Fibroblast of pulmonary artery (primary cell): ENCODE measurements at regions not wholly inside any gene's neighbourhood (a gene's known extent, or its start where the extent isn't known, plus 50 kb on each side); places are given as distances from the start of the nearest gene placed in this dataset.
A peak's percentile ranks its signal among the peaks of the same experiment; 100 is the strongest.

Experiments
- DNase-seq: peaks from one replicate; pipeline ENCODE4 v3.0.0-alpha.2; 2010; ENCODE audit warnings: low read depth
- H3K4me3 ChIP-seq: replicated peaks from 2 replicates; pipeline ENCODE4 v1.5.1; 2011; ENCODE audit warnings: low read depth, mild to moderate bottlenecking, control low read depth, low read length, moderate library complexity
- TF ChIP-seq, protein P1 (sequence below): IDR thresholded peaks from 2 replicates; pipeline ENCODE4 v1.5.1; 2011; ENCODE audit warnings: mild to moderate bottlenecking, control low read depth, low read length, inconsistent platforms; ENCODE audit errors: missing control alignments

- TF ChIP-seq, protein P1, sequence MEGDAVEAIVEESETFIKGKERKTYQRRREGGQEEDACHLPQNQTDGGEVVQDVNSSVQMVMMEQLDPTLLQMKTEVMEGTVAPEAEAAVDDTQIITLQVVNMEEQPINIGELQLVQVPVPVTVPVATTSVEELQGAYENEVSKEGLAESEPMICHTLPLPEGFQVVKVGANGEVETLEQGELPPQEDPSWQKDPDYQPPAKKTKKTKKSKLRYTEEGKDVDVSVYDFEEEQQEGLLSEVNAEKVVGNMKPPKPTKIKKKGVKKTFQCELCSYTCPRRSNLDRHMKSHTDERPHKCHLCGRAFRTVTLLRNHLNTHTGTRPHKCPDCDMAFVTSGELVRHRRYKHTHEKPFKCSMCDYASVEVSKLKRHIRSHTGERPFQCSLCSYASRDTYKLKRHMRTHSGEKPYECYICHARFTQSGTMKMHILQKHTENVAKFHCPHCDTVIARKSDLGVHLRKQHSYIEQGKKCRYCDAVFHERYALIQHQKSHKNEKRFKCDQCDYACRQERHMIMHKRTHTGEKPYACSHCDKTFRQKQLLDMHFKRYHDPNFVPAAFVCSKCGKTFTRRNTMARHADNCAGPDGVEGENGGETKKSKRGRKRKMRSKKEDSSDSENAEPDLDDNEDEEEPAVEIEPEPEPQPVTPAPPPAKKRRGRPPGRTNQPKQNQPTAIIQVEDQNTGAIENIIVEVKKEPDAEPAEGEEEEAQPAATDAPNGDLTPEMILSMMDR: no peak
- no peak overlapping the region for H3K4me3 ChIP-seq
- DNase-seq: no peak
Observed at GRCh38 chr5:147966829-147967228, 60.5 kb upstream of the C5orf46 start.

- TF ChIP-seq, protein P1: no peak
- no peak overlapping the region for H3K4me3 ChIP-seq
- no peak for DNase-seq
Observed at GRCh38 chr5:147966326-147966725, 60.0 kb upstream of the C5orf46 start.

DNA sequence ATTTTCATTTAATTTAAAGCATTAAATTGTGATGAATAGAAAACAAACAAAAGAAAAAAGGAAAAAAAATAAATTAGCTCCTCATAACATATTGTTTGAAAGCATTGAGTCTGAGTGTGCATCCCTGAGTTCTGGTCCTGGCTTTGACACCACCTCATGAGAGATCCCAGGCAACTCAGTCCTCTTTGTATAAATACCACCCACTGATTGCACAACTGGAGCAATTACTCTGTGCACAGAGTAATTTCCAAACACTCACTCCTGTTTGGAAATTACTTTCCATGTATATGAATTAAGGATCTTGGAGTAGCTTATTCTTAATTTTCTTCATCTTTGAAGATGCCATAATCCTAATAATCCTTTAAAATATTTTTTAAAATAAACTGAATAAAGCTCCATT lies 59.4 kb upstream of the C5orf46 start:
- DNase-seq: no peak
- no peak overlapping the region for H3K4me3 ChIP-seq
- TF ChIP-seq, protein P1: no peak

DNA sequence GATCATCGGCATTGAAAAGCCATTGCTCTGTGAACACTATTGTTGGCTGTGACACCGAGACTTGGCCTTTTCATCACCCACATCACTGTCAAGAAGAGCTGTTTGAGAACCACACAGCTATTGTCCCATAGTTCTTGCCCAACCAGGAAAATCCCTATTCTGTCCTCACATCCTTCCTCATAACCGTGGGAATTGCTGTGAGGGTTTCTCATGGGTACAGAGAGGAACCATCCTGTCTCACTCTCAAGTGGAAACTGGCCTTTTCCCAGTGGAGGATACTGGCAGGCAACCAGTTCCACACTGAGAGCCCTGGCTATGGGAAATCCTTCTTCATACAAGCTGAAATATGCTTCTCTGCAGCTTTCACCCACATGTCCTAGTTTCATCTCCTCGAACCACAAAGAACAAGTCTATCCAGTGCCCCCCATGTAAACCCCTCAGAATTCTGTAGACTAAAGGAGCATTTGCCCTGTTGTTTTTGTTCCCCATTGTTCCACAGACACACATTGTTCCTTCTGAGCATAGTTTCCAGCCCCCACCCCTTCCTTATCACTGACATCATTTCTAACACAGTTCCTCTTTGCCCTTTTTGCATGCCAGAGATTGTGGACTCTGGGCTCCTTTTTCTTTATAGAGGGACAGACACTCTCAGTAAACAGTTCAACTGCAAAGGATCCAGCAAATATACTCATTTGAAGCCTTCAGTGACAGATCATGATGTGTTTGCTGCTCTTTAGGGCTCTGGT lies 57.8 kb upstream of the C5orf46 start:
- TF ChIP-seq, protein P1: no peak
- H3K4me3 ChIP-seq: no peak overlapping the region
- peak; percentile 24 for DNase-seq

- DNase-seq: no peak
- TF ChIP-seq, protein P1: no peak
- H3K4me3 ChIP-seq: no peak overlapping the region
Observed at GRCh38 chr5:147963436-147963835, 57.1 kb upstream of the C5orf46 start.

- DNase-seq: no peak
- TF ChIP-seq, protein P1: no peak
- no peak overlapping the region for H3K4me3 ChIP-seq
Observed at GRCh38 chr5:147961208-147961749, 54.9 kb upstream of the C5orf46 start.

DNA sequence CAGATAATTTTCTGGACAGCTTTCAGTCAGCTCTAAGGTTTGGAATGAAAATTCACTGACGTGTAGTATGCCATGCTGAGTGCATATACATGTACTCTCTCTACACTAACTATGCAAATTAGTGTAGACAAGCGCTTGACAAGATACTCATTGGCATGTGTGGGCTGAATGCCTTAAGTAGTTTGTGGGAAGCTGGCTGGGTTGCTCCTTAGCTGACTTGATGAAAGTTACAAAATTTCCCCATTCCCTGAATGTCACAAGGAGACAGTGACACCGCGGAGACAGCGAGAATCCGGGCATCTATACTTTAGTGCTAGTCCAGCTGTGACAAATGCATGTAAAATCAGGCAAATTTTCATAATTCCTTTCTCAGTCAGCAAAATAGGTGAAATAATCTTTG lies 51.6 kb upstream of the C5orf46 start:
- DNase-seq: no peak
- TF ChIP-seq, protein P1: no peak
- no peak overlapping the region for H3K4me3 ChIP-seq
